RKO (cell line): ENCODE measurements at regions not wholly inside any gene's neighbourhood (a gene's known extent, or its start where the extent isn't known, plus 50 kb on each side); places are given as distances from the start of the nearest gene placed in this dataset.
A peak's percentile ranks its signal among the peaks of the same experiment; 100 is the strongest.

Source experiments
- DNase-seq: peaks from one replicate; pipeline ENCODE4 v3.0.0-alpha.2; 2016; ENCODE audit warnings: low spot score

GRCh38 chr1:59057796-59058195, 239.1 kb upstream of the FGGY start:
- no peak for DNase-seq

GRCh38 chr1:59058665-59059439, 238.0 kb upstream of the FGGY start:
- no peak for DNase-seq

GRCh38 chr1:59061876-59062275, 235.0 kb upstream of the FGGY start:
- DNase-seq = peak; percentile 32

GRCh38 chr1:59062743-59063142, 234.2 kb upstream of the FGGY start:
- DNase-seq = no peak

- no peak for DNase-seq
Observed at GRCh38 chr1:59063501-59063900, 233.4 kb upstream of the FGGY start.

GRCh38 chr1:59064592-59064991, 232.3 kb upstream of the FGGY start:
- no peak for DNase-seq

GRCh38 chr1:59066236-59066635, 230.7 kb upstream of the FGGY start:
- no peak for DNase-seq

GRCh38 chr1:59070610-59071009, 226.3 kb upstream of the FGGY start:
- DNase-seq = no peak

- DNase-seq = no peak
Observed at GRCh38 chr1:59071289-59071688, 225.6 kb upstream of the FGGY start.

- DNase-seq = no peak
Observed at GRCh38 chr1:59071876-59072582, 224.9 kb upstream of the FGGY start.

- DNase-seq = no peak
Observed at GRCh38 chr1:59072583-59072947, 224.3 kb upstream of the FGGY start.

GRCh38 chr1:59074598-59074997, 222.3 kb upstream of the FGGY start:
- no peak for DNase-seq

- no peak for DNase-seq
Observed at GRCh38 chr1:59075021-59075420, 221.9 kb upstream of the FGGY start.

GRCh38 chr1:59076612-59077011, 220.3 kb upstream of the FGGY start:
- DNase-seq = peak; percentile 35

GRCh38 chr1:59077466-59078069, 219.3 kb upstream of the FGGY start:
- no peak for DNase-seq

GRCh38 chr1:59078070-59078800, 218.7 kb upstream of the FGGY start:
- no peak for DNase-seq

GRCh38 chr1:59078866-59079265, 218.0 kb upstream of the FGGY start:
- no peak for DNase-seq

GRCh38 chr1:59079434-59080140, 217.3 kb upstream of the FGGY start:
- DNase-seq = no peak

- no peak for DNase-seq
Observed at GRCh38 chr1:59081181-59081580, 215.7 kb upstream of the FGGY start.

- DNase-seq = no peak
Observed at GRCh38 chr1:59081795-59082194, 215.1 kb upstream of the FGGY start.

- no peak for DNase-seq
Observed at GRCh38 chr1:59083946-59084865, 212.7 kb upstream of the FGGY start.
